ENCODE measurements at regions not wholly inside any gene's neighbourhood (a gene's known extent, or its start where the extent isn't known, plus 50 kb on each side); places are given as distances from the start of the nearest gene placed in this dataset.
A peak's percentile ranks its signal among the peaks of the same experiment; 100 is the strongest.

DNA sequence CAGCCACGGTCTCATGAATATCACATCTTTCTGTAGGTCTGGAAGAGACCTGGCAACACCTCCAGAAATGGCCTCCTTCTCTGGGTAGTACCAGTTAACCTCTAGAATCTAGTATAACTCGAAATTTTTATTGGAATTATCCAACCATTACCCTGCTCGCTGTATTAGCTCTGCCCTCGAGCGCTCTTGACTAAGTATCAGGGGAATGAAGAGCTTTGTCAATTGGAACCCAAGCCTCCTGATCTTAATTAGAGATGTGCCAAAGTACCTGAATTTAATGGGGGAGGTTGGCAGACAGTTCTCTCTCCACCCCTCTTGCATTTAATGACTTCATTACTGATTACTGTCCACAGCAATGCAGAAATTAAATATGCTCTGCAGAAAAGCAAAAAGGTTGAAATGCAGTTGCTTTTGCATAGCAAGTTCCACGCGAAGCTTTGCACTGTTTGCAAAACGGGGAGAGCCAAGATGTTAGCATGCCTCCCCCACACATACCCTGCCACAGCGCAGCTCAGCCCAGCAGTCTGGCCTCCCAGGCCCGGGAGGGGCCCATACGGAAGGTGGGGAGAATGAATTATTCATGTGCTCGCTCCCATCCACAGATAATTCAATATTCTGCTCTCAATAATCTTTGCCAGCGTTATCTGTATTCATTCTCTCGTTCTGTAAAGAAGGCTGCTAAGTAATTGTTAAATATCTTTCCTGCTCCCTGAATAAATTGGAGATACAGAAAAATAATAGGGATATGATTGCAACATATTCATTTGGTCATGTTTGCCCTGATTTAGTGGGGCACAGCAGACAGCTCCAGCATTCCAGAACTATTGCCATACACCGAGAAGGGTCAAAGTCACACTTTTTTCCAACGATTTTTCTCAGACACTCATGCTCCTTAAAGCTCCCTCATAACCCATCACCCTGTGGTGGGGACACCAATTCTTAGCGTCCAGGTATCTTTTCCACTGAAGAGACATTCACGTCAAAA is 305.8 kb downstream of the CDH26 start:
- in situ Hi-C loops (cut with MboI; ENCODE audit: low sequenced_read_pairs) (no loop called here), intact Hi-C loops (cut with micrococcal nuclease) (loop anchor here (2.0 kb wide), 1 partner anchor 53 kb away; no protein-coding TSS in a partner anchor), dilution Hi-C loops (cut with HindIII; ENCODE audit: low sequenced_read_pairs, unreplicated experiment) (no loop called here)
- Histone ChIP-seq H4K5ac (ENCODE audit: low read depth, low read length) (no peak overlapping the region), H3K4ac (ENCODE audit: low read depth, low read length) (no peak overlapping the region), H2BK120ac (ENCODE audit: low read depth, low read length) (no peak overlapping the region), H3K4me2 (ENCODE audit: low read depth, low read length) (no peak overlapping the region), H3K56ac (ENCODE audit: extremely low read depth, insufficient read depth, low read length) (no peak overlapping the region; the same call in 1 of the 2 replicates), H2BK15ac (ENCODE audit: low read depth, low read length) (no peak overlapping the region), H2BK20ac (ENCODE audit: low read depth, low read length) (no peak overlapping the region), H3K79me1 (ENCODE audit: low read depth in 1 of 2, low read length in 2 of 2) (no peaks in the 10 kb centered on the region), H2AK9ac (replicated peaks; ENCODE audit: low read depth, low read length, poor library complexity) (peak overlapping the region; percentile 44), H3K27ac (ENCODE audit: insufficient read depth, low read length) (no peak overlapping the region), H3K14ac (replicated peaks; ENCODE audit: low read depth, low read length) (no peak overlapping the region), H2AK5ac (ENCODE audit: low read depth, low read length) (no peak overlapping the region), H2BK5ac (ENCODE audit: low read depth, low read length, poor library complexity, severe bottlenecking) (no peak overlapping the region), H4K20me1 (ENCODE audit: insufficient read depth, low read length) (no peaks in the 10 kb centered on the region), H3K27me3 (ENCODE audit: control insufficient read depth, insufficient read depth, low read length) (peaks cover 7% of the 10 kb centered on the region; the same call in 1 of the 2 replicates), H3K23ac (ENCODE audit: low read depth, low read length) (no peak overlapping the region), H3K36me3 (ENCODE audit: control insufficient read depth, insufficient read depth, low read length) (no peaks in the 10 kb centered on the region), H3K9me1 (ENCODE audit: insufficient read depth, low read length) (no peaks in the 10 kb centered on the region), H4K91ac (ENCODE audit: insufficient read depth, low read depth, low read length) (no peak overlapping the region), H2AFZ (replicated peaks; ENCODE audit: low read length, poor library complexity) (no peak overlapping the region), H3K4me1 (ENCODE audit: control insufficient read depth, insufficient read depth, low read length) (no peaks in the 10 kb centered on the region), H3K9me3 (ENCODE audit: control insufficient read depth, insufficient read depth, low read length) (no peaks in the 10 kb centered on the region; the same call in 1 of the 2 replicates), H3K4me3 (ENCODE audit: insufficient read depth, low read depth, low read length) (no peak overlapping the region), H4K8ac (ENCODE audit: low read depth in 2 of 2, low read length in 2 of 2) (no peak overlapping the region), H3K18ac (ENCODE audit: low read depth, low read length) (no peak overlapping the region), H3K9ac (ENCODE audit: low read depth, low read length) (no peak overlapping the region)
- DNase-seq (no peak), ATAC-seq (ENCODE audit: low read depth) (no peak)
- ChIA-PET CTCF (interaction anchor here (1.6 to 2.9 kb wide), 2 partner anchors 52 to 53 kb away, joined by 5 to 14 read pairs; no protein-coding TSS in a partner anchor), POLR2A (ENCODE audit: unreplicated experiment) (no interaction called here)
- no peak for TF ChIP-seq POLR2A (IDR thresholded peaks at IDR 0.05; ENCODE audit: low read depth, low read length)
- TF ChIP-seq CEBPB (IDR thresholded peaks at IDR 0.05; ENCODE audit: low read depth, low read length) = peak; percentile 56
- no TSS peak for BruUV-seq (replicated peaks)
- WGBS, 2 experiments (ENCODE audit: extremely low coverage in 2 of 2, insufficient read length in 1 of 2) = 40% methylated on average over 1 of the region's 18 CpGs; no CpG with 5 or more reads in 1 of the 2 experiments
